Activated CD8-positive, alpha-beta memory T cell treated with anti-CD3 and anti-CD28 coated beads for 4 hours (primary cell): ENCODE measurements at regions not wholly inside any gene's neighbourhood (a gene's known extent, or its start where the extent isn't known, plus 50 kb on each side); places are given as distances from the start of the nearest gene placed in this dataset.
A peak's percentile ranks its signal among the peaks of the same experiment; 100 is the strongest.

Source experiments
- DNase-seq, 2 donors: peaks; one replicate each; pipeline ENCODE4 v3.0.0-alpha.2; 2020; ENCODE audit warnings: low read depth in 2 of 2

DNA sequence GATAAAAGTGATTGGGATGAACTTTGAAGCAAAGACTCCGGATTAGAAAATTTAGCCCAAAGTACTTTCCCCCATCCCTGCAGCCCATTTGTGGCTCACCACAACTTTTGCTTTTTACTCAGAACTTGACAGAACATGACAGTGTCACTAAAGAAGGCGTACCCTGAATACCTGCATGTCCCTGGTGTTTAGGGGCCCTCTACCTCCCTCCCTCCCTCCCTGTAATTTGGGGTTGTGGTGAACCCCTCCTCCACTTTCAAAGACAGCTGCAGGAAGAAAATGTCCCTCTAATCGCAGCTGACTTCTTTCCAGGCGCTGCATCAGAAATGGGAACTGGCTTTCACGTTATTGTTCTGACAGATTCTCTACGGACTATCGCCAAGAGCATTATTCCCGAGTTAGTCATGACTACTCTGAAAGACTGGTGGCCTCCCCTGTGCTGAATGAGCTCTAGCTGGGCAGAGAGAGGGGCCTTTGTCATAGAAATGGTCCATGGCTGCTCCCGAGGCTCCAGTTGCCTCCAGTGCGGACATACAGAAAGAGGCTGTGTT lies 93.2 kb upstream of the ARHGEF3 start:
- no peak for DNase-seq

DNA sequence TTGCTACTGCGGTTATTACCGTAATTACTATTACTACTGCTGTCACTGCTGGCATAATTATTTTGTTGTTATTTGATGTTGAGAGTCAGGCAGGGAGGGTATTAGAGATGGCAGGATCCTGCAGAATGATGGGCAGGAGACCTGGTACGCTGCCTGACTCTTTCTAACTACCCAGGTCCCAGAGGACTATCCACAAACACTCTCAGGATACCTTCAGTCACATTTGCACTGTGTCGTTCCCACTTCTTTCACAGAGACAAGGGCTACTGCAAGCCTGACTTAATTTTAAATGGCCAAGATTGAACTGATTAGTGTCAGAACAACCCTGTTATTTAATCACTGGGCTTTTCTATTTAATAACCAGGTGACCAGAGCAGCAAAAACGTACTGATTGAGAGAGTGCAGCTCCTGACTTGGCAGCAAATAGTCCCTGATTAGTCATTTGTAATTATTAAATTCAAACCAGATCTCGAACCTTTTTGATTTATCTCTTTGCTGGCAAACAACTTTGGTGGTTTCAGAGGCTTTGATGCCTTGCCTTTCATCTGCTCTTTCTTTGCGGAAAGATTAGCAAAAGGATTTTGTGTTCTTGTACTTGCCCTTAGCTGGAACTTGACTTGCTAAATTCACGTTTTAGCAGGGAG lies 88.8 kb upstream of the ARHGEF3 start:
- no peak for DNase-seq

DNA sequence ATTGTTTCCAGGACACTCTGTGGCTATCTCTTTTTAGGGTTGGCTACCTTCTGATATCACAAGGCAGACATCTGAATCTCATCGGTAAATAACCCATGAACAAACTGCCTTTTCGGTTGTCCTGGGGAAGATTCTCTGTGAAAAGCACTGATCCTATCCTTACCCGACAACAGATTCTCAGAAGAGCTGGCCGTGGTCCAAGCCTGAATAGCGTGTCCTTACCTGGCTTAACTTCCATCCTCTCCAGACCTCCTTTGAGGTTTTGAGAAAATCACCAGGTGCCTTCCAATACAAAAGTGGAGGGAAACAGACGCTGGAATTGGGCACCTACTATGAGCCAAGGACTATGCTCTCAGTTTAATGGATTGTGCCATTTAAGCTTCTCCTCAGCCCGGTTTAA lies 87.4 kb upstream of the ARHGEF3 start:
- DNase-seq: no peak

DNA sequence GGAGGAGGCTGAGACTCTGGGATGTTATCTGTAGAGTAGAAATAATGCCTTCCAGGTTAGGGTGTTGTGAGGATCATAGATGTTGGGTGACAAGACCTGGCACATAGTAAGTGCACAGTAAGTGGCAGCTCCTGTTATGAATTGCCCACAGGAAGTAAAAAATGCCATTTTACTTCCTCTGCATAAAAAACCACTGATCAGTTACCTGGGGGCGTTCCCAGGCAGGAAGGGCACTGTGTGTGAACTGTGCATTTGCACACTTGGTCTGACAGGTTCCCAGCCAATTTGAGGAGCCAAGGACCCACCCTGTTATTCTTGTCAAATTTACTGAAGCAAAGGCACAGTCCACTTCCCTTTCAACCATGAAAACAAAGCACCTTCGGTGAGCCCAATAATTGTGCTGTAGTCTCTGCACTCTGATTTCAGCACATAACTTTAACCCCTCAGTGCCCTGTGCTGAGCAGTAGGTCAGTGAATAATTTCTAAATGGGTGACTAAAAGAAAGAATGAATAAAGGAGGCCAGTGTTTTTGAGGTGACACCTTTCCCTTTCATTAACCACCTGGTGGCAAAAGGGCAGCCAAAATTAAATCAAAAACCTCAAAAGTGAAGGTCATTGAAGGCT lies 85.8 kb upstream of the ARHGEF3 start:
- no peak for DNase-seq

DNA sequence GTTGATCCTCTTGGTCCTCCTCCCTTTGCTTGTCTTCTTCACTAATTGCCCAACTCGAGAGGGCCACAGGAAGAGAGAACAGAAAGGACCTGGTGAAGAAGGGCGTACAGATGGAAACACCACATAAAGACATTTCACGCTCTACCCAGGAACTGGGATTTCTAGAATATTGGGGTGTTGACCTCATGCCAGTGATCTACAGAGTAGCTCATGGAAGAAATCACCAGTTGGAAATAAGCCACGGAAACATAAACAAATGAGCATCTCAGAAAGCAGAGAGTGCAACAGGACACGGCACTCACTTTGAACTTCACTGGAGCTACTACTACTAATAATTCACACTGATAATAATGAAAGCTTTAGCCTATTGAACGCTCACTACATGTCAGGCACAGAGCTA lies 84.6 kb upstream of the ARHGEF3 start:
- no peak for DNase-seq

DNA sequence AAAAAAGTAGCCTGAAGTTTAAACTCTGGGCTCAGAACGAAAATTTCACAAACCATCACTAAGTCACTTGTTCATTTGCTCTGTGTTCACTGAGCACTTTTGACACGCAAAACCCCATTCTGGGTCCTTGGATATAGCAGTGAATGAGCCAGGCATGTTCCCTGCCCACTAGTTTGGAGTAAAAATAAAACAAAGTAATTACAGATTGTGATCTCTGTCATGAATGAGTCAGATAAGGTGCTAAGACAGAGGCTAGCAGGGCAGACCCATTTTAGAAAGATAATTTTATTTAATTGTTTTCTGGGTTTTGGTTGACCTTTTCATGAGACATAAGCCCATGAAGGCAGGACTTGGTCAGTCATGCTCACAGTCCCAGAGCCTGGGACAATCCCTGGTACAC lies 84.1 kb upstream of the ARHGEF3 start:
- no peak for DNase-seq

DNA sequence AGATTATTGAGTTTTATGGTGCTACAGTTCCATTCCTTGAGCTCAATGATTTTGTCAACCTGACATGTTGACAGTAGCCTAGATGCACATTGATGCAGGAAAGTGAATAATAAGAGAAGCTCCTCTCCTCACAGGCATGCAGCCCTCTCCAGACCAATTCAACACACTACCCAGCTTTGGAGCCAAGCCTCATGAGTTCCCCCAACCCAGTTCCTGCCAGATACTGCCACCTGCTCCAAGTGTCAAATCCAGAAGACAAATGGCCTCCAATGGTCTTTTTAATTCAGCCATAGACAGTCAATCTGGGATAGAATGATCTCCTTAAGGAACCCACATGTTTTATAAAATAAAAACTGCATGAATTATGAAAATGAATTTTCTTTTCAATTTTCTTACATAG lies 83.7 kb upstream of the ARHGEF3 start:
- DNase-seq: no peak

DNA sequence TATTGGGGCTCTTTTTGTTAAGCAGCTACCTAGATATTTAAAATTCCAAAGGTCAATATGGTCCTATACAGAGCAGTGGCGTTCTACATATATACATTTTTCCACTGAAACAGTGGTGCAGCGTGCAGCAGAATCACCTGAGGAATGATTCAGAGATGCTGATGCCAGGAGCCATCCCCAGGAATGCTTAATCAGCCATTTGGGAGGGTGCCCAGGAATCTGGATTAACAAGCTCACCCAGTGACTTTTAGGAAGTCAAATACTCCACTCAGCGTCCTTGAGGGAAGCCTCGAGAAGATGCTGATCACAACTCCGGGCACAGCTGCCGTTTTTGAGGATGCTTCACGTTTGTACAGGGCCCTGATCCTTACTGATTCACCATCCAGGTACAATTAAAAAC lies 82.6 kb upstream of the ARHGEF3 start:
- DNase-seq: no peak

DNA sequence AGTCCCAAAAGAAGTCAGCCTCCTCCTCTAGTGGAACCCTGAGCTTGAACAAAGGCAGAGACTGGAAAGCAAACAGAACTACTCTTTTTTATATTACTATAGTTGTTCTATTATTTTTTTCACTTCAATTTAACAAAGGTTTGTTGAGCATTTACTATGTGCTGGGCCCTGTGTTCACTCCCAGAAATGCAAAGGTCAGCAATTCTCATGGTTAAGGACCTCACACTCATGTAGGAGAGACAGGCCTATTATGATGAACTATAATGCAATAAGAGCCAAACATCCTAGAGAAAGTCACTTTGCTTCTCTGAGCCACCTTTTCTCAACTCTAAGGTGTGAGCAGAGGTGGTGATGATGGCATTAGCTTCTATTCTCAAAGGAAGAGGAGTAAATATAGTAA lies 82.1 kb upstream of the ARHGEF3 start:
- DNase-seq: no peak

DNA sequence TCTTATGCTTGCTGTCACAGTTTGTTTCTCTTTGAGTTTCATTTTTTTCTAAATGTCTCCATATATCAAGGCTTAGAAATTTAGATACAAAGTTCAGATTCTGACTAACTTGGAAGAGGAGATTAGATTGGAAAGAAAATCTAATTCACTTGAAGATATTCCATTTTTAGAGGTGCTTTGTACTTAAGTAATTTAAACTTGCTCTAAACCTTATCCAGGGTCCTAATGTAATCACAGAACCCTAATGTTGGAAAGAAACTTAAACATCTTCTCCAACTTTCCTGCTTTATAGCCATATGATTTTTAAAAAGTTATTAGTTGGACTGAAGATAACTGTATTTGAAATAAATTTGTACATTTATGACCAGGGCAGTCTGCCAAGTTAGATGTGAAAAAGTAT lies 81.1 kb upstream of the ARHGEF3 start:
- DNase-seq: no peak

DNA sequence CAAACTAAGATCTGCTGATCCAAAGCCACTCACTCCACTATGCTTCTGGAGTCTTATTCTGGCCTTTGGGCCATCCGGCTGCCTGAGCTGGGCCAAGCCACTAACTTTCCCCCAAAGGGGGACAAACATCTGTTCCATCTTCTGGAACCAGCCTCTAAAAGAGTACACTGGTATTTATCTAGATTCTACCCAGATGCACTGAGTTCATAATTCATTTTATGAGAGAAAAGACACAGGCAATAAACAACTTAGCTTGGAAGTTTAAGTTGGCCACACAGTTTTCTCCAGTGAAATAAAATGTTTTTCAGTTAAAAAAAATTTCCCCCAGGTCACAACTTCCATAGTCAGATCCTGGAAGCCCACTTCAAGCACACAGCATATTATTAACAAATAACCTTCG lies 80.1 kb upstream of the ARHGEF3 start:
- no peak for DNase-seq

DNA sequence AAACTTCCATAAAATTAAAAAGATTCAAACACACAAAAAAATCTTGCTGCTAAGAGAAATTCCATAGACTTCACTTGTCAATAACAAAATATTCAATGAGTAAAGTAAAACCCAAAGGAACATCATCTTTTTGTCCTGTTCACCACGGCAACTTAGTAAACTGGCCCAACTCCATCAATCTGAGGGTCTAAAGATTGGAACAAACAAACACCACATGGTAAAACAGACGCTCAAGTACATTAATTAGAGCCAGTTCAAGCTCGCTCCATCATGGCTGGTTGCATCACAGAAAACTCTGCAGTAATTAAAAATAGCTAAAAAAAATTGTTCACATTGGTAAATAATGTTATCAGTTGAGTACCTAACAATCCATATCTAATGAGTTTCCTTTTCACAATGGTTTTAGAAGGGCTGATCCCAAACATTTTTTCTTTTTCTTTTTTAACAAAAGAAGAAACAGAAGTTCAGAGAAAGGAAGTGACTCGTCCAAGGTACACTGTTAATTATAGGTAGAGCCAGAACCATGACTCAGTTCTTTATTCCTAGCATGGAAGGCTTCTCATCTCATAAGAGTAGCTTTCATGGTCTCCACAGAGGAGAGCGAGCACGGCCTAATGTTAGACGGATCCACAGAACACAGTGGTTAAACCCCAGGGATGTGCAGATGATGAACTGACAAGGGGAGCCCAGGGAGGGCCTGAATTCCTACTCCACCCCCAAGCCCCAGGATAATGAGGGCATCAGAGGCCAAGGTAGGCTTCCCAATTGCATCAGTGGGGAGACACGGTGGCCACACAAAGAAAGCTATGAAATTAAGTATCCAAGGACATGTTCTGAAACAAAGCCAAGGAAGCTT lies 79.2 kb upstream of the ARHGEF3 start:
- no peak for DNase-seq

DNA sequence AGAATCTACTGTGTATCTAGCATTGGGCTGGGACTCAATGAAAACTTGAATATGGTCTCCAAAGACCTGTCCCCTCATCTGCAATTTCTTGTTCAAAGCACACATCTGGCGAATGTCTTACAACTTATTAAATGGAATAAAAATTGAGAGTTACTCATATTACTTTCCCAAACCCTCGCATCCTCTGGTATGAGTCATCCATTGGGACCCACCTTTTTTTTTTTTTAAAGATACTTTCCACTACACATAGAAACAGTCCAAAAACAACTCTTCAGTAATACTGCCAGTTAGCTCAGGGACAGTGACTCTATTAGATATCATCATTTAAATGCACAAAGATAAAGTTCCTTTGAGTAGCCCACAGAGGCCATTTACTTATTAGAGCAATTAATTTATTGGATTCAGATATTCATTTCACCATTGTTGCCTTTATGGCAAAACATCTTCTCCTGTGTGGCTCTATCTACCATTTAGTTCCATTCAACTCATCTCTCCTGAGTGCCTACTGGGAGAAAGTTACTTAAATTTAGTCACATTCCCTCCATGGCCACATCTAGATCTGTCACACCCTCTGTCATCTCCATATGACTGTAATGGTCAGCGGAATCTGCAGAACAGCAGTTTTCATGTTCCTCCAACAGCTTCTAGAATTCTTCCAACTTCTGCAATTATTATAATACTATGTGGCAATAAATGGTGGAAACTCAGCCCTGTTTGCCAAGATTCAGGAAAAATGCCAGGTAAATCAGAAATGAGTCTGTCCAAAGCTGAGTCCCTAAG lies 77.9 kb upstream of the ARHGEF3 start:
- no peak for DNase-seq

DNA sequence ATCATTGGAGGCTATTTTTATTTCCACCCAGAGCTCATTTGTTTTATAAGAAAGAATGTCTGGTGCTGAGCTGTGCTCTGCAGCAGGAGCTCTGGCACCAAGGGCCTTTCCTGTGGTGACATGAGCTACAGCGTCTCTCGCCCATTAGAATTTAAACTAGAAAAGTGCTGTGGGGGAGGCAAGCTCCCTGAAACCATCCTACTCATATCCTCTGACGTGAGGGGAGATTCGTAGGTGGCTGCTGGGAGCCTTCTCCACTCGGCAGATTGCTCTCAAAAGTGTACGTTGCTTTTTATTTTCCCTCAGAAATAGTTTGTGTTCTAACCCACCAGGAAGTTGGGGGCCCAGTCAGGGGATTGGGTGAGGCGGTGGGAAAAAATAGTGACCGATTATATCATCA lies 76.3 kb upstream of the ARHGEF3 start:
- DNase-seq: peak; percentile 30 to 41

DNA sequence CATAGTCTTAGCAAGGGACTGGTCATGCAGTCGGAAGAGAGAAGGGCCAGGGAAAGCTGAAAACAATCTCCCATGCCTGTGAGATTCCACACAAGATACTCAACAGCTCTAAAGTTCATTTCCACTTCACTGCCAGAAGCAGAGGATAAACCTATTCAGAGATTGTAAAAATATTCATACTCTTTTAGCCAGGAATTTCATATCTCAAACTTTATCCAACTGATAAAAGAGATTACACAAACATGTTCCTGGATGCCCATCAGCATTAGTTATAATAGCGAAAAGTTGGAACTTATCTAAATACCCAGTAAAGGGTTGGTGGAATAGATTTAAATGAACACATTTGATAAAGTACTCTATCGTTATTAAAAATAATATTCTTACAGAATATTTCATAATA lies 75.2 kb upstream of the ARHGEF3 start:
- no peak for DNase-seq

DNA sequence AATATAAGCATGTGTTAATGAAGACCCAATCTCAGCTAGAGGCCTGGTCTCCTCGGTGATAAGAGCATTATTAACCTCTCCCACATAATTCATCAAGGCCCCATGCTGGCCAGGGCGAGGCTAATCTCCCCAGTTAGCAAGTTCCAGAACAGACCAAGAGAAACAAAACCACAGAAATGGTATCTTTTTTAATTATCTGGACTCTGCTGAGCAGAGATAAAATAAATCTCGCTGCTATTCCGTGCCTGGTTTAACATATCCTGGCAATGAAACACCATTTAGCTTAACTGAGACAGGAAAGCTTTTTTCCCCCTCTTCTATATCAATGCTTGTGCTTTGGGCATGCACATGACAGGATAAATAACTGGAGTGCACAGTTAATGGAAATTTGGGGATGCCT lies 72.5 kb upstream of the ARHGEF3 start:
- DNase-seq: no peak

DNA sequence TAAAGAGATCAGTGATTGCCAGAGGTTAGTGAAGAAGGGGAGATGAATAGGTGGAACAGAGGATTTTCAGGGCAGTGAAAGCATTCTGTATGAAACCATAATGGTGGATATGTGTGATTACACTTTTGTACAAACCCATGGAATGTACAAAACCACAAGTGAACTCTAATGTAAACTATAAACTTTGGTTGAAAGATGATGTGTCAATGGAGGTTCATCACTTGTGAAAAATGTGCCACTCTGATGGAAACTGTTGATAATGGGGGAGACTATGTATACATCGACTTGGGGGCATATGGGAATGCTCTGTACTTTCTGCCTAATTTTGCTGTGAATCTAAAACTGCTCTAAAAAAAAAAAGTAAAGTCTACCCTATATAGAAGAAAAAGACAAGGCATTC lies 68.7 kb upstream of the ARHGEF3 start:
- no peak for DNase-seq

DNA sequence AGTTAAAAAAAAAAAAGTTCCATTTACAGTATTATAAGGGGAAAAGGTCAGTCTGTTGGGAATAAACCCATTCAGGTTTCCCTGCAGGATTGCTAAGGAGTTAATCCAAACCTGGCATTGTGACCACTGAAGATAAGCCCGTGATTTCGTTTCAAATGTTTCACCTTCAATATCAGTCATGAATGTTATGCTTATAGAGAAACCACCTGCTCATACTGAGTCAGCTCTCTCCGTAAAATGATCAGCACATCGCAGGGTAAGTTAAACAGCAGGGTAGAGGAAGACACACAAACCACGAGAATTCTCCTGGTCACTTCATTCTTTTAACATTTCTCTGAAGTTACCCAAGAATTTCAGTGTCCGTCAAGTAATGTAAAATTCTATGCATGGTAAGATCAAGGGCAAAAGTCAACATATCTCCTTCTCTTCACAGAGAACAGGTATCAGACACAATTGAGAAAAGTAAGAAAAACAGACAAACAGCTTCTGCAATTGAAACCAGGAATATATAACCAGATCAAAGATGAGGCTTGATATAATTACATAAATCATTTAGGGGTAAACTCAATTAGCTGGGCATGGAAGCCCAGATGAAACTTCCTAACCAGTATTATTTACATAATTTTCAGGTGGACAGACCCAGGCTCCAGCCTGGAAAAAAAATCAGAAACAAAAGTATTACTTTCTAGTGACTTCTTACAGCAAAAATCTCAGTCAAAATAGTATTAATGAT lies 67.6 kb upstream of the ARHGEF3 start:
- DNase-seq: no peak

DNA sequence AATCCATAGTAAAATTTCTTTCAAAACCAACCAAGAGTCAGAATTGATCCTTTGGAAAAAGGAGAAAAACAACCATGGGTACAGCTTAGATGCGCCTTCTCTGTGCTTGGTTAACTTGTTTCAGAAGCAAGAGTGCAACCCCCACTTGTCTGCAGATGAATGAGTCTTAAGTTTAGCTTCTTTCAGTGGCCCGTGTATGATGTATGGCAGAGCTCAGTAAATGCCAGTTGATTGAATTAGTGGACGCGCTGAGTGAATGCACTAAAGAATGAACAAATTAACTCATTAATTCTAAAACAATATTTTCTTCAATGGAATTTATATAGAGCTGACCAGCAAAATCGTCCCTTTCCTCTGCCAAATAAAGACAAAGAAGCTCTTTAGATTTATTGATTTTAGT lies 67.0 kb upstream of the ARHGEF3 start:
- DNase-seq: no peak

DNA sequence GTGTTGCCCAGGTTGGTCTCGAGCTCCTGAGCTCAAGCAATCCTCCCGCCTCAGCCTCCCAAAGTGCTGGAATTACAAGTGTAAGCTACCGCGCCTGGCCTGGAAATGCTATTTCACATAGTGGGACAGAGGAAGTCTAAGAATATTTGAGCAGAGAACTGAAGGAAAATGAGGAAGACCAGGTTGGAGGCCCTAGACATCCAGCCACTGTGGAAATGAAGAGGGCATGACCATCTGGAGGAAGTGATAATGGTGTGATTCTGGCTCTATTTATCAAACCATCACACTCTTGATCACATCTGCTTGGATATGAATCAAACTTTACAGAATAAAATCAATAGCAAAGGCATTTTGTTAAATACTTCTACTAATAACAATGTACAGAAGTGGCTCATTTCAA lies 65.9 kb upstream of the ARHGEF3 start:
- DNase-seq: no peak

DNA sequence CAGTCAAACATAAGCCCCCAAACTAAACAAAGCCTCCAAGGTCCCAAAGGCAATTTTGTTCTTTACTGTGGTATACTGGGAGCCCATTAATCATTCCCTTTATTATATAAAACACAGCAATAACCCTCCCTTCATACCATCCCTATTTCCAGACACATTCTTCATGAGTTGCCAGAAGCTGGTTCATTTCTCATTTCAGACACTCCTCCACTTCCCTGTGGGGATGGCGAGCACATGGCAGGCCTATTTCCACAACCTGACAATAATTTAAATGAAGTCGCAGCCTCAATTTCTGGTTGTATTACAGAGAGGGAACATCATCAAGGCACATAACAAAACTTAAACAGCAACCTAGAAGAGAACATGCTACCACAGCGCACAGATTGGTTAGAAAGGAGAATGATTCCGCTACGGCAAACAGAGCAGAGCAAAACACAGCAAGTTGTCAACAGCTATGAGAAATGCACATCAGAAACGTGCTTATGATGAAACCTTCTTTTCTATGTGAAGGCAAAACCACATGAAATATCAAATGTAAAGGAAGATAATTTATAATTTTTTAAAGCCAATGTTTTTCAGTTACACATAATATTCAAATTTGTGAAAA lies 63.3 kb upstream of the ARHGEF3 start:
- DNase-seq: no peak
